ENCODE measurements at regions not wholly inside any gene's neighbourhood (a gene's known extent, or its start where the extent isn't known, plus 50 kb on each side); places are given as distances from the start of the nearest gene placed in this dataset.
"Not testable (repeated sequence)": the region's sequence is repeated elsewhere in the genome, so short reads cannot be mapped to it uniquely, and the experiment has no call there.

GRCh38 chr16:21533474-21533873, 65.9 kb upstream of the METTL9 start:
- DNase-seq = not testable (repeated sequence)

- DNase-seq = not testable (repeated sequence)
These were observed 64.8 kb upstream of the METTL9 start for GRCh38 chr16:21534561-21534960.

GRCh38 chr16:21535201-21535600, 64.2 kb upstream of the METTL9 start:
- not testable (repeated sequence) for DNase-seq

GRCh38 chr16:21536740-21537139, 62.6 kb upstream of the METTL9 start:
- not testable (repeated sequence) for DNase-seq

GRCh38 chr16:21537598-21537997, 61.8 kb upstream of the METTL9 start:
- DNase-seq = not testable (repeated sequence)

GRCh38 chr16:21539107-21539618, 60.2 kb upstream of the METTL9 start:
- DNase-seq = not testable (repeated sequence)

GRCh38 chr16:21540770-21541433, 58.5 kb upstream of the METTL9 start:
- not testable (repeated sequence) for DNase-seq

- not testable (repeated sequence) for DNase-seq
These were observed 57.7 kb upstream of the METTL9 start for GRCh38 chr16:21541611-21542051.

GRCh38 chr16:21542075-21542474, 57.3 kb upstream of the METTL9 start:
- not testable (repeated sequence) for DNase-seq

GRCh38 chr16:21542491-21543124, 56.8 kb upstream of the METTL9 start:
- not testable (repeated sequence) for DNase-seq

GRCh38 chr16:21543151-21543836, 56.1 kb upstream of the METTL9 start:
- not testable (repeated sequence) for DNase-seq

GRCh38 chr16:21545664-21546326, 53.6 kb upstream of the METTL9 start:
- DNase-seq = not testable (repeated sequence)

- not testable (repeated sequence) for DNase-seq
These were observed 50.0 kb upstream of the METTL9 start for GRCh38 chr16:21549396-21549795.
